ENCODE measurements at regions not wholly inside any gene's neighbourhood (a gene's known extent, or its start where the extent isn't known, plus 50 kb on each side); places are given as distances from the start of the nearest gene placed in this dataset.

GRCh38 chr7:88363869-88364268 lies 57.2 kb upstream of the STEAP4 start:
- no peaks in the 10 kb centered on the region for H3K4me1 ChIP-seq (replicated peaks)
- DNase-seq (ENCODE audit: low read depth in 1 of 2, low spot score in 2 of 2), result no peak
- H3K36me3 ChIP-seq, result no peaks in the 10 kb centered on the region
- peaks cover 7% of the 10 kb centered on the region for H3K27me3 ChIP-seq (replicated peaks)
- no peaks in the 10 kb centered on the region for H3K9me3 ChIP-seq (replicated peaks)
- no peak overlapping the region for H3K4me3 ChIP-seq
- no peak overlapping the region for H3K27ac ChIP-seq

- no peak overlapping the region for H3K27ac ChIP-seq
- no peak overlapping the region for H3K4me3 ChIP-seq
- H3K27me3 ChIP-seq (replicated peaks), result peaks cover 7% of the 10 kb centered on the region
- H3K36me3 ChIP-seq, result no peaks in the 10 kb centered on the region
- no peaks in the 10 kb centered on the region for H3K4me1 ChIP-seq (replicated peaks)
- no peaks in the 10 kb centered on the region for H3K9me3 ChIP-seq (replicated peaks)
- no peak for DNase-seq (ENCODE audit: low read depth in 1 of 2, low spot score in 2 of 2)
Measured at GRCh38 chr7:88363249-88363648, 56.6 kb upstream of the STEAP4 start.

GRCh38 chr7:88361357-88361756 lies 54.7 kb upstream of the STEAP4 start:
- no peak for DNase-seq (ENCODE audit: low read depth in 1 of 2, low spot score in 2 of 2)
- Histone ChIP-seq H3K36me3 (no peaks in the 10 kb centered on the region), H3K27me3 (replicated peaks) (peaks cover 7% of the 10 kb centered on the region), H3K27ac (no peak overlapping the region), H3K9me3 (replicated peaks) (no peaks in the 10 kb centered on the region), H3K4me1 (replicated peaks) (no peaks in the 10 kb centered on the region), H3K4me3 (no peak overlapping the region)

GRCh38 chr7:88358881-88359280 lies 52.2 kb upstream of the STEAP4 start:
- Histone ChIP-seq H3K27ac (no peak overlapping the region), H3K9me3 (replicated peaks) (no peaks in the 10 kb centered on the region), H3K27me3 (replicated peaks) (no peaks in the 10 kb centered on the region; the same call in 1 of the 2 replicates), H3K36me3 (no peaks in the 10 kb centered on the region), H3K4me1 (replicated peaks) (no peaks in the 10 kb centered on the region), H3K4me3 (no peak overlapping the region)
- no peak for DNase-seq (ENCODE audit: low read depth in 1 of 2, low spot score in 2 of 2)

- no peaks in the 10 kb centered on the region for H3K4me1 ChIP-seq (replicated peaks)
- no peak for DNase-seq (ENCODE audit: low read depth in 1 of 2, low spot score in 2 of 2)
- H3K27me3 ChIP-seq (replicated peaks), result no peaks in the 10 kb centered on the region; the same call in 1 of the 2 replicates
- no peaks in the 10 kb centered on the region for H3K9me3 ChIP-seq (replicated peaks)
- H3K27ac ChIP-seq, result no peak overlapping the region
- H3K4me3 ChIP-seq, result no peak overlapping the region
- H3K36me3 ChIP-seq, result no peaks in the 10 kb centered on the region
Measured at GRCh38 chr7:88358526-88358838, 51.8 kb upstream of the STEAP4 start.

- H3K4me3 ChIP-seq, result no peak overlapping the region
- H3K27ac ChIP-seq, result no peak overlapping the region
- no peaks in the 10 kb centered on the region for H3K36me3 ChIP-seq
- no peak for DNase-seq (ENCODE audit: low read depth in 1 of 2, low spot score in 2 of 2)
- no peaks in the 10 kb centered on the region; the same call in 1 of the 2 replicates for H3K27me3 ChIP-seq (replicated peaks)
- H3K9me3 ChIP-seq (replicated peaks), result no peaks in the 10 kb centered on the region
- no peaks in the 10 kb centered on the region for H3K4me1 ChIP-seq (replicated peaks)
Measured at GRCh38 chr7:88357781-88358525, 51.3 kb upstream of the STEAP4 start.

- no peaks in the 10 kb centered on the region for H3K36me3 ChIP-seq
- no peak overlapping the region for H3K4me3 ChIP-seq
- H3K27me3 ChIP-seq (replicated peaks), result no peaks in the 10 kb centered on the region; the same call in 1 of the 2 replicates
- H3K9me3 ChIP-seq (replicated peaks), result no peaks in the 10 kb centered on the region
- no peaks in the 10 kb centered on the region for H3K4me1 ChIP-seq (replicated peaks)
- DNase-seq (ENCODE audit: low read depth in 1 of 2, low spot score in 2 of 2), result no peak
- H3K27ac ChIP-seq, result no peak overlapping the region
Measured at GRCh38 chr7:88357294-88357693, 50.6 kb upstream of the STEAP4 start.

Measured in SJSA1 (cell line).